SK-N-SH (cell line): ENCODE measurements at regions not wholly inside any gene's neighbourhood (a gene's known extent, or its start where the extent isn't known, plus 50 kb on each side); places are given as distances from the start of the nearest gene placed in this dataset.

ENCODE experiments used
- CTCF ChIA-PET: fragments of 300-600, 350-600 bp; formaldehyde crosslinking; extraction: SDS; loops from one replicate; lab custom pipeline; 2021; lab: Yijun Ruan, JAX
- POLR2A ChIA-PET: fragments of 350-600 bp; sonication (Branson Sonifier 250); formaldehyde crosslinking; extraction: SDS; loops from one replicate; lab custom pipeline; 2020; ENCODE audit warnings: antibody characterized with exemption, inconsistent platforms; lab: Yijun Ruan, JAX
- DNase-seq: peaks from one replicate; pipeline ENCODE4 v3.0.0; 2012
- H2AFZ ChIP-seq: fragments of 200-600 bp; sonication (generic); 2 replicates; pipeline ENCODE4 v1.8.1; 2016; ENCODE audit warnings: antibody characterized with exemption, mild to moderate bottlenecking, low read depth
- H3F3A ChIP-seq: fragments of 200-600 bp; sonication (generic); replicated peaks from 2 replicates; pipeline ENCODE3; 2016; ENCODE audit warnings: antibody characterized with exemption, mild to moderate bottlenecking; ENCODE audit not compliant: insufficient read depth
- H3K27ac ChIP-seq, 2 experiments: fragments of 200-500 bp in 1 of 2; fragments of 200-600 bp in 1 of 2; sonication (Bioruptor generic) in 1 of 2; sonication (generic), shearing (Covaris generic) in 1 of 2; 2 replicates each; pipeline versions ENCODE4 v1.5.1 to v1.6.1; 2014 to 2016; ENCODE audit warnings: low read depth in 2 of 2, inconsistent platforms in 1 of 2, low read length in 1 of 2, mild to moderate bottlenecking in 1 of 2, mixed read lengths in 1 of 2
- H3K27me3 ChIP-seq: fragments of 200-600 bp; sonication (generic), shearing (Covaris generic); 2 replicates; pipeline ENCODE4 v1.6.1; 2016; ENCODE audit warnings: mixed run types; ENCODE audit not compliant: insufficient read depth
- H3K36me3 ChIP-seq, 2 experiments: fragments of 200-500 bp in 1 of 2; fragments of 200-600 bp in 1 of 2; sonication (Bioruptor generic) in 1 of 2; sonication (generic) in 1 of 2; replicated peaks in 1 of 2; 2 replicates each; pipeline versions ENCODE3 to v1.5.1; 2014 to 2016; ENCODE audit warnings: low read length in 1 of 2, mild to moderate bottlenecking in 1 of 2; ENCODE audit not compliant: insufficient read depth in 2 of 2, control insufficient read depth in 1 of 2
- H3K4me1 ChIP-seq, 2 experiments: fragments of 200-500 bp in 1 of 2; fragments of 200-600 bp in 1 of 2; sonication (Bioruptor generic) in 1 of 2; sonication (generic), shearing (Covaris generic) in 1 of 2; 2 replicates each; pipeline versions ENCODE4 v1.5.1 to v1.6.1; 2014 to 2016; ENCODE audit warnings: low read depth in 1 of 2, low read length in 1 of 2, mixed run types in 1 of 2; ENCODE audit not compliant: insufficient read depth in 2 of 2, control insufficient read depth in 1 of 2
- H3K4me2 ChIP-seq: fragments of 200-600 bp; sonication (generic), shearing (Covaris generic); 2 replicates; pipeline ENCODE4 v1.6.1; 2017; ENCODE audit warnings: mixed run types
- H3K4me3 ChIP-seq, 2 experiments: fragments of 200-500 bp in 1 of 2; fragments of 200-600 bp in 1 of 2; sonication (Bioruptor generic) in 1 of 2; sonication (generic), shearing (Covaris generic) in 1 of 2; 2 replicates each; pipeline versions ENCODE4 v1.5.1 to v1.8.1; 2014 to 2016; ENCODE audit warnings: low read depth in 2 of 2, inconsistent platforms in 1 of 2, low read length in 1 of 2, mild to moderate bottlenecking in 1 of 2, mixed read lengths in 1 of 2, moderate library complexity in 1 of 2
- H3K79me2 ChIP-seq: fragments of 200-600 bp; sonication (generic); 2 replicates; pipeline ENCODE4 v1.8.1; 2017; ENCODE audit warnings: mild to moderate bottlenecking; ENCODE audit not compliant: insufficient read depth
- H3K9ac ChIP-seq: fragments of 200-600 bp; sonication (generic); 2 replicates; pipeline ENCODE4 v1.6.1; 2017; ENCODE audit warnings: mixed run types
- H3K9me2 ChIP-seq: fragments of 200-600 bp; sonication (generic); 2 replicates; pipeline ENCODE4 v1.6.1; 2017; ENCODE audit warnings: mixed run types
- H3K9me3 ChIP-seq: fragments of 200-600 bp; sonication (generic); 2 replicates; pipeline ENCODE4 v1.6.1; 2017; ENCODE audit warnings: mixed run types, mild to moderate bottlenecking, moderate library complexity
- H4K20me1 ChIP-seq: fragments of 200-600 bp; sonication (generic); 2 replicates; pipeline ENCODE4 v1.6.1; 2017; ENCODE audit warnings: mild to moderate bottlenecking, mixed run types; ENCODE audit not compliant: insufficient read depth
- EP300 ChIP-seq, 2 experiments: IDR thresholded peaks; 2 replicates each; pipeline versions ENCODE4 v1.4.0 to v1.6.1; 2012; ENCODE audit warnings: borderline replicate concordance in 1 of 2, low read depth in 1 of 2, low read length in 1 of 2
- FOXJ3 ChIP-seq: sonication (generic); formaldehyde crosslinking; IDR thresholded peaks from 2 replicates; pipeline ENCODE4 v1.5.1; 2020; ENCODE audit warnings: mild to moderate bottlenecking, missing genetic modification reagents
- FOXM1 ChIP-seq: IDR thresholded peaks from 2 replicates; pipeline ENCODE4 v1.4.0; 2012; ENCODE audit warnings: low read depth, mild to moderate bottlenecking
- GATA2 ChIP-seq: sonication (generic); formaldehyde crosslinking; IDR thresholded peaks from 2 replicates; pipeline ENCODE4 v1.5.0; 2020; ENCODE audit warnings: mild to moderate bottlenecking, missing genetic modification reagents
- MXI1 ChIP-seq: IDR thresholded peaks from 2 replicates; pipeline ENCODE4 v1.6.1; 2012; ENCODE audit warnings: mild to moderate bottlenecking, low read depth, low read length, improper control_type of control experiment
- REST ChIP-seq: IDR thresholded peaks from 2 replicates; pipeline ENCODE4 v1.6.1; 2012; ENCODE audit warnings: mild to moderate bottlenecking, low read depth, low read length, moderate library complexity
- RFX5 ChIP-seq: IDR thresholded peaks from 2 replicates; pipeline ENCODE4 v1.6.1; 2012; ENCODE audit warnings: mild to moderate bottlenecking, improper control_type of control experiment, low read length
- RXRA ChIP-seq: IDR thresholded peaks from 2 replicates; pipeline ENCODE4 v1.4.0; 2012; ENCODE audit warnings: low read depth, mild to moderate bottlenecking, borderline replicate concordance
- TAF1 ChIP-seq: IDR thresholded peaks from 2 replicates; pipeline ENCODE4 v1.6.1; 2012; ENCODE audit warnings: low read depth, mild to moderate bottlenecking, low read length, moderate library complexity, borderline replicate concordance
- WGBS: methylation state at CpG from one replicate; pipeline ENCODE4 v1.1.6; 2017; ENCODE audit warnings: low lambda C conversion rate; 5-methylcytosine and 5-hydroxymethylcytosine counted together
- TF ChIP-seq, protein P1 (sequence below): fragments of 200-600 bp; sonication (generic); IDR thresholded peaks from 2 replicates; pipeline ENCODE4 v1.6.1; 2017; ENCODE audit warnings: antibody characterized with exemption, mild to moderate bottlenecking, moderate library complexity

GRCh38 chr21:15224346-15225086 lies 159.7 kb upstream of the NRIP1 start:
- Histone ChIP-seq H3F3A (no peaks in the 10 kb centered on the region), H3K79me2 (no peaks in the 10 kb centered on the region), H3K9ac (no peak overlapping the region), H3K4me2 (no peak overlapping the region), H3K4me1 (no peaks in the 10 kb centered on the region), H3K27me3 (no peaks in the 10 kb centered on the region), H3K9me3 (no peaks in the 10 kb centered on the region), H3K9me2 (no peaks in the 10 kb centered on the region), H2AFZ (no peak overlapping the region), H4K20me1 (no peaks in the 10 kb centered on the region), H3K27ac (no peak overlapping the region), H3K4me3 (no peak overlapping the region), H3K36me3 (no peaks in the 10 kb centered on the region)
- WGBS, result 5% methylated on average over 6 of the region's 6 CpGs
- TF ChIP-seq MXI1 (no peak), FOXJ3 (no peak), RFX5 (no peak), EP300 (IDR thresholded peaks at IDR 0.05; ENCODE audit: borderline replicate concordance in 1 of 2, low read depth in 1 of 2, low read length in 1 of 2) (no peak)
- TF ChIP-seq, protein P1, sequence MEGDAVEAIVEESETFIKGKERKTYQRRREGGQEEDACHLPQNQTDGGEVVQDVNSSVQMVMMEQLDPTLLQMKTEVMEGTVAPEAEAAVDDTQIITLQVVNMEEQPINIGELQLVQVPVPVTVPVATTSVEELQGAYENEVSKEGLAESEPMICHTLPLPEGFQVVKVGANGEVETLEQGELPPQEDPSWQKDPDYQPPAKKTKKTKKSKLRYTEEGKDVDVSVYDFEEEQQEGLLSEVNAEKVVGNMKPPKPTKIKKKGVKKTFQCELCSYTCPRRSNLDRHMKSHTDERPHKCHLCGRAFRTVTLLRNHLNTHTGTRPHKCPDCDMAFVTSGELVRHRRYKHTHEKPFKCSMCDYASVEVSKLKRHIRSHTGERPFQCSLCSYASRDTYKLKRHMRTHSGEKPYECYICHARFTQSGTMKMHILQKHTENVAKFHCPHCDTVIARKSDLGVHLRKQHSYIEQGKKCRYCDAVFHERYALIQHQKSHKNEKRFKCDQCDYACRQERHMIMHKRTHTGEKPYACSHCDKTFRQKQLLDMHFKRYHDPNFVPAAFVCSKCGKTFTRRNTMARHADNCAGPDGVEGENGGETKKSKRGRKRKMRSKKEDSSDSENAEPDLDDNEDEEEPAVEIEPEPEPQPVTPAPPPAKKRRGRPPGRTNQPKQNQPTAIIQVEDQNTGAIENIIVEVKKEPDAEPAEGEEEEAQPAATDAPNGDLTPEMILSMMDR, result no peak
- POLR2A ChIA-PET, result no interaction called here
- DNase-seq, result no peak
- CTCF ChIA-PET, result no interaction called here

- ChIA-PET CTCF (no interaction called here), POLR2A (no interaction called here)
- Histone ChIP-seq H3F3A (no peaks in the 10 kb centered on the region), H3K9me2 (no peaks in the 10 kb centered on the region), H3K4me1 (no peaks in the 10 kb centered on the region), H3K4me2 (no peak overlapping the region), H3K9me3 (no peaks in the 10 kb centered on the region), H3K27ac (no peak overlapping the region), H3K36me3 (no peaks in the 10 kb centered on the region), H4K20me1 (no peaks in the 10 kb centered on the region), H3K9ac (no peak overlapping the region), H3K4me3 (no peak overlapping the region), H3K27me3 (no peaks in the 10 kb centered on the region), H2AFZ (no peak overlapping the region), H3K79me2 (no peaks in the 10 kb centered on the region)
- DNase-seq, result no peak
- 5% methylated on average over 3 of the region's 3 CpGs for WGBS
- TF ChIP-seq TAF1 (no peak), GATA2 (no peak), FOXM1 (no peak), RXRA (no peak), REST (no peak), FOXJ3 (no peak)
These were observed 163.1 kb upstream of the NRIP1 start for GRCh38 chr21:15227919-15228318.
